A673 (cell line): ENCODE measurements at regions not wholly inside any gene's neighbourhood (a gene's known extent, or its start where the extent isn't known, plus 50 kb on each side); places are given as distances from the start of the nearest gene placed in this dataset.
"Not testable (repeated sequence)": the region's sequence is repeated elsewhere in the genome, so short reads cannot be mapped to it uniquely, and the experiment has no call there.

Experiments
- BruUV-seq: library from RNA; stranded (reverse); fragments of 400-500 nt; replicated peaks from 2 replicates; lab custom pipeline; 2021; lab: Mats Ljungman, UMichigan
- CTCF ChIA-PET: fragments of 300-600 bp; sonication (Branson Sonifier 250); formaldehyde crosslinking; loops from one replicate; lab custom pipeline; 2022; ENCODE audit warnings: antibody characterized with exemption; lab: Charles Lee
- POLR2A ChIA-PET: fragments of 300-600 bp; sonication (Branson Sonifier 250); formaldehyde crosslinking; loops from one replicate; lab custom pipeline; 2022; ENCODE audit warnings: antibody characterized with exemption; ENCODE audit not compliant: low non-redundant PET; lab: Charles Lee
- DNase-seq: peaks from one replicate; pipeline ENCODE4 v3.0.0-alpha.2; 2015; ENCODE audit warnings: low spot score
- H3K27ac ChIP-seq: fragments of 200-600 bp; sonication (generic); 2 replicates; pipeline ENCODE4 v1.5.1; 2016; ENCODE audit warnings: mixed run types, low read depth, mild to moderate bottlenecking, mixed read lengths, antibody characterized with exemption, low read length; ENCODE audit not compliant: poor library complexity, severe bottlenecking
- H3K27me3 ChIP-seq: fragments of 200-600 bp; sonication (generic); replicated peaks from 2 replicates; pipeline ENCODE4 v1.6.1; 2017; ENCODE audit warnings: mixed run types, low read depth, mild to moderate bottlenecking, mixed read lengths, antibody characterized with exemption, low read length; ENCODE audit not compliant: insufficient read depth, poor library complexity
- H3K36me3 ChIP-seq: fragments of 200-600 bp; sonication (generic); 2 replicates; pipeline ENCODE4 v1.6.1; 2016; ENCODE audit warnings: mixed run types, mild to moderate bottlenecking, mixed read lengths, antibody characterized with exemption, low read length; ENCODE audit not compliant: insufficient read depth, poor library complexity, severe bottlenecking
- H3K4me1 ChIP-seq: fragments of 200-600 bp; sonication (generic); 2 replicates; pipeline ENCODE4 v1.6.1; 2017; ENCODE audit warnings: mixed run types, mild to moderate bottlenecking, mixed read lengths, antibody characterized with exemption, low read length; ENCODE audit not compliant: insufficient read depth, poor library complexity, severe bottlenecking
- H3K4me3 ChIP-seq: fragments of 200-600 bp; sonication (generic); 2 replicates; pipeline ENCODE4 v1.5.1; 2016; ENCODE audit warnings: low read depth, mixed run types, mild to moderate bottlenecking, mixed read lengths, low read length; ENCODE audit not compliant: poor library complexity, severe bottlenecking
- H3K9me3 ChIP-seq: fragments of 200-600 bp; sonication (generic); 2 replicates; pipeline ENCODE4 v1.6.1; 2016; ENCODE audit warnings: mixed run types, low read depth, mild to moderate bottlenecking, mixed read lengths, antibody characterized with exemption, low read length; ENCODE audit not compliant: poor library complexity, severe bottlenecking
- EZH2 ChIP-seq: fragments of 200-600 bp; sonication (generic); IDR thresholded peaks from 2 replicates; pipeline ENCODE4 v1.6.1; 2017; ENCODE audit warnings: borderline replicate concordance, low read depth, mild to moderate bottlenecking, mixed read lengths, antibody characterized with exemption, low read length; ENCODE audit not compliant: poor library complexity, severe bottlenecking
- intact Hi-C: fragments of 100-400 bp; cut with micrococcal nuclease; formaldehyde crosslinking; loops from one replicate; pipeline ENCODE4 v1.10.0; 2022; ENCODE audit not compliant: unreplicated experiment
- TF ChIP-seq, protein P1 (sequence below): fragments of 300-800, 200-600 bp; sonication (generic); conservative IDR thresholded peaks from 2 replicates; pipeline ENCODE4 v1.5.1; 2017; ENCODE audit warnings: low read depth, mild to moderate bottlenecking, antibody characterized with exemption, low read length, moderate library complexity, mixed read lengths

- H3K4me1 ChIP-seq = peaks cover 21% of the 10 kb centered on the region
- no TSS peak for BruUV-seq
- intact Hi-C loops = no loop called here
- DNase-seq = no peak
- H3K4me3 ChIP-seq = no peak overlapping the region
- TF ChIP-seq, protein P1, sequence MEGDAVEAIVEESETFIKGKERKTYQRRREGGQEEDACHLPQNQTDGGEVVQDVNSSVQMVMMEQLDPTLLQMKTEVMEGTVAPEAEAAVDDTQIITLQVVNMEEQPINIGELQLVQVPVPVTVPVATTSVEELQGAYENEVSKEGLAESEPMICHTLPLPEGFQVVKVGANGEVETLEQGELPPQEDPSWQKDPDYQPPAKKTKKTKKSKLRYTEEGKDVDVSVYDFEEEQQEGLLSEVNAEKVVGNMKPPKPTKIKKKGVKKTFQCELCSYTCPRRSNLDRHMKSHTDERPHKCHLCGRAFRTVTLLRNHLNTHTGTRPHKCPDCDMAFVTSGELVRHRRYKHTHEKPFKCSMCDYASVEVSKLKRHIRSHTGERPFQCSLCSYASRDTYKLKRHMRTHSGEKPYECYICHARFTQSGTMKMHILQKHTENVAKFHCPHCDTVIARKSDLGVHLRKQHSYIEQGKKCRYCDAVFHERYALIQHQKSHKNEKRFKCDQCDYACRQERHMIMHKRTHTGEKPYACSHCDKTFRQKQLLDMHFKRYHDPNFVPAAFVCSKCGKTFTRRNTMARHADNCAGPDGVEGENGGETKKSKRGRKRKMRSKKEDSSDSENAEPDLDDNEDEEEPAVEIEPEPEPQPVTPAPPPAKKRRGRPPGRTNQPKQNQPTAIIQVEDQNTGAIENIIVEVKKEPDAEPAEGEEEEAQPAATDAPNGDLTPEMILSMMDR = no peak
- TF ChIP-seq EZH2 = no peak
- POLR2A ChIA-PET = no interaction called here
- no peaks in the 10 kb centered on the region for H3K9me3 ChIP-seq
- CTCF ChIA-PET = interaction anchor here (0.6 kb wide), 1 partner anchor 72 kb away, joined by 3 read pairs; no protein-coding TSS in a partner anchor
- H3K27ac ChIP-seq = peak overlapping the region; percentile 4
- no peaks in the 10 kb centered on the region for H3K36me3 ChIP-seq
- no peaks in the 10 kb centered on the region for H3K27me3 ChIP-seq
Measured at GRCh38 chr20:53809217-53809616, 215.6 kb upstream of the ZNF217 start.

GRCh38 chr20:53808733-53809132 is 215.1 kb upstream of the ZNF217 start:
- POLR2A ChIA-PET = no interaction called here
- Histone ChIP-seq H3K4me1 (peaks cover 21% of the 10 kb centered on the region), H3K27ac (no peak overlapping the region), H3K36me3 (no peaks in the 10 kb centered on the region), H3K27me3 (no peaks in the 10 kb centered on the region), H3K4me3 (no peak overlapping the region), H3K9me3 (no peaks in the 10 kb centered on the region)
- CTCF ChIA-PET = interaction anchor here (0.6 kb wide), 1 partner anchor 72 kb away, joined by 3 read pairs; no protein-coding TSS in a partner anchor
- no TSS peak for BruUV-seq
- no peak for DNase-seq
- intact Hi-C loops = no loop called here
- TF ChIP-seq, protein P1 = no peak
- no peak for TF ChIP-seq EZH2

- DNase-seq, H3K27ac ChIP-seq, H3K9me3 ChIP-seq, POLR2A ChIA-PET, BruUV-seq, CTCF ChIA-PET, intact Hi-C loops, H3K27me3 ChIP-seq, H3K36me3 ChIP-seq, H3K4me3 ChIP-seq: not testable (repeated sequence)
- H3K4me1 ChIP-seq = peaks cover 21% of the 10 kb centered on the region
Measured at GRCh38 chr20:53808302-53808701, 214.7 kb upstream of the ZNF217 start.

GRCh38 chr20:53806683-53807401 is 213.2 kb upstream of the ZNF217 start:
- no peaks in the 10 kb centered on the region for H3K9me3 ChIP-seq
- H3K4me3 ChIP-seq = no peak overlapping the region
- H3K27ac ChIP-seq = no peak overlapping the region
- H3K4me1 ChIP-seq = peaks cover 21% of the 10 kb centered on the region
- no TSS peak for BruUV-seq
- no peaks in the 10 kb centered on the region for H3K36me3 ChIP-seq
- no peak for DNase-seq
- H3K27me3 ChIP-seq = no peaks in the 10 kb centered on the region
- intact Hi-C loops = no loop called here
- no peak for TF ChIP-seq EZH2
- TF ChIP-seq, protein P1 = no peak
- ChIA-PET CTCF (no interaction called here), POLR2A (no interaction called here)
